22Rv1 (cell line): ENCODE measurements at regions not wholly inside any gene's neighbourhood (a gene's known extent, or its start where the extent isn't known, plus 50 kb on each side); places are given as distances from the start of the nearest gene placed in this dataset.

Experiments
- CTCF ChIP-seq: fragments of 450-650 bp; IDR thresholded peaks from 2 replicates; pipeline ENCODE4 v1.5.1; 2017; ENCODE audit warnings: mild to moderate bottlenecking
- ZFX ChIP-seq: fragments of 450-650 bp; IDR thresholded peaks from 2 replicates; pipeline ENCODE4 v1.6.1; 2017; ENCODE audit warnings: antibody characterized with exemption, borderline replicate concordance

- TF ChIP-seq CTCF = no peak
- TF ChIP-seq ZFX = no peak
Observed at GRCh38 chr5:174329738-174330137, 284.2 kb downstream of the NSG2 start.
